Neural progenitor cell (in vitro differentiated cells): ENCODE measurements at regions not wholly inside any gene's neighbourhood (a gene's known extent, or its start where the extent isn't known, plus 50 kb on each side); places are given as distances from the start of the nearest gene placed in this dataset.

Experiments
- DNase-seq: peaks from one replicate; pipeline ENCODE4 v3.0.0-alpha.2; 2016; ENCODE audit warnings: low spot score
- H2AFZ ChIP-seq: fragments of 200-600 bp; sonication (generic); replicated peaks from 2 replicates; pipeline ENCODE4 v1.6.1; 2016; ENCODE audit warnings: antibody characterized with exemption
- H3F3A ChIP-seq: fragments of 200-600 bp; sonication (generic); 2 replicates; pipeline ENCODE4 v1.6.1; 2016; ENCODE audit warnings: antibody characterized with exemption, low read depth
- H3K27ac ChIP-seq: fragments of 200-600 bp; sonication (generic); 2 replicates; pipeline ENCODE4 v1.5.1; 2016; ENCODE audit warnings: mild to moderate bottlenecking
- H3K27me3 ChIP-seq: fragments of 200-600 bp; sonication (generic); 2 replicates; pipeline ENCODE4 v1.6.1; 2016; ENCODE audit warnings: mild to moderate bottlenecking, moderate library complexity
- H3K36me3 ChIP-seq: fragments of 200-600 bp; sonication (generic); 2 replicates; pipeline ENCODE4 v1.5.1; 2016
- H3K4me1 ChIP-seq: fragments of 200-600 bp; sonication (generic); 2 replicates; pipeline ENCODE4 v1.6.1; 2016; ENCODE audit warnings: mixed run types
- H3K4me2 ChIP-seq: fragments of 200-600 bp; sonication (generic); 2 replicates; pipeline ENCODE4 v1.6.1; 2016
- H3K4me3 ChIP-seq: fragments of 200-600 bp; sonication (generic); 2 replicates; pipeline ENCODE4 v1.5.1; 2016
- H3K79me2 ChIP-seq: fragments of 200-600 bp; sonication (generic); 2 replicates; pipeline ENCODE4 v1.6.1; 2016; ENCODE audit warnings: low read depth
- H3K9ac ChIP-seq: fragments of 200-600 bp; sonication (generic); 2 replicates; pipeline ENCODE4 v1.6.1; 2016
- H3K9me3 ChIP-seq: fragments of 200-600 bp; sonication (generic); 2 replicates; pipeline ENCODE4 v1.5.1; 2016; ENCODE audit warnings: low read depth
- H4K20me1 ChIP-seq: fragments of 200-600 bp; sonication (generic); 2 replicates; pipeline ENCODE4 v1.6.1; 2016; ENCODE audit warnings: low read depth
- H3K27ac Mint-ChIP-seq: 3 replicates; pipeline ENCODE4 v1.8.0; 2021; ENCODE audit warnings: mixed read lengths
- H3K27me3 Mint-ChIP-seq: 2 replicates; pipeline ENCODE4 v1.8.0; 2022; ENCODE audit warnings: low read depth, mild to moderate bottlenecking, inconsistent platforms, moderate library complexity, mixed read lengths; ENCODE audit not compliant: insufficient read depth
- H3K36me3 Mint-ChIP-seq: 3 replicates; pipeline ENCODE4 v1.8.0; 2021; ENCODE audit warnings: mixed read lengths
- H3K4me1 Mint-ChIP-seq: 3 replicates; pipeline ENCODE4 v1.8.0; 2021; ENCODE audit warnings: mixed read lengths
- H3K4me3 Mint-ChIP-seq: 3 replicates; pipeline ENCODE4 v1.8.0; 2021; ENCODE audit warnings: mild to moderate bottlenecking, moderate library complexity, mixed read lengths
- H3K9me3 Mint-ChIP-seq: 3 replicates; pipeline ENCODE4 v1.8.0; 2020; ENCODE audit warnings: mixed read lengths
- CTCF ChIP-seq: fragments of 200-600 bp; sonication (generic); IDR thresholded peaks from 2 replicates; pipeline ENCODE4 v1.5.1; 2017; ENCODE audit warnings: antibody characterized with exemption, mild to moderate bottlenecking
- EZH2 ChIP-seq: fragments of 200-600 bp; sonication (generic); IDR thresholded peaks from 2 replicates; pipeline ENCODE4 v1.6.1; 2017; ENCODE audit warnings: antibody characterized with exemption, mild to moderate bottlenecking, moderate library complexity
- EZH2phosphoT487 ChIP-seq: fragments of 200-600 bp; sonication (generic); IDR thresholded peaks from 2 replicates; pipeline ENCODE4 v1.6.1; 2017; ENCODE audit warnings: antibody characterized with exemption

- Histone ChIP-seq H3F3A (no peaks in the 10 kb centered on the region), H2AFZ (no peak overlapping the region), H3K4me3 (no peak overlapping the region), H4K20me1 (no peaks in the 10 kb centered on the region), H3K27me3 (no peaks in the 10 kb centered on the region), H3K9me3 (no peaks in the 10 kb centered on the region), H3K79me2 (no peaks in the 10 kb centered on the region), H3K27ac (no peak overlapping the region), H3K4me2 (no peak overlapping the region), H3K4me1 (no peaks in the 10 kb centered on the region), H3K36me3 (no peaks in the 10 kb centered on the region), H3K9ac (no peak overlapping the region)
- H3K27ac Mint-ChIP-seq: no peak overlapping the region
- peaks cover 19% of the 10 kb centered on the region for H3K9me3 Mint-ChIP-seq
- TF ChIP-seq CTCF (no peak), EZH2 (no peak), EZH2phosphoT487 (no peak)
- DNase-seq: no peak
- no peak overlapping the region for H3K4me3 Mint-ChIP-seq
- peaks cover 8% of the 10 kb centered on the region for H3K27me3 Mint-ChIP-seq
- peaks cover 2% of the 10 kb centered on the region for H3K36me3 Mint-ChIP-seq
- H3K4me1 Mint-ChIP-seq: peaks cover 4% of the 10 kb centered on the region
These were observed 125.0 kb upstream of the CCND2 start for GRCh38 chr12:4148418-4149056.

GRCh38 chr12:4147031-4147481, 126.5 kb upstream of the CCND2 start:
- no peak overlapping the region for H3K27ac Mint-ChIP-seq
- H3K4me1 Mint-ChIP-seq: peaks cover 4% of the 10 kb centered on the region
- peaks cover 2% of the 10 kb centered on the region for H3K36me3 Mint-ChIP-seq
- DNase-seq: no peak
- peaks cover 8% of the 10 kb centered on the region for H3K27me3 Mint-ChIP-seq
- no peaks in the 10 kb centered on the region for H3K36me3 ChIP-seq
- TF ChIP-seq CTCF (no peak), EZH2 (no peak), EZH2phosphoT487 (no peak)
- no peaks in the 10 kb centered on the region for H3F3A ChIP-seq
- H3K27me3 ChIP-seq: no peaks in the 10 kb centered on the region
- no peak overlapping the region for H3K9ac ChIP-seq
- no peaks in the 10 kb centered on the region for H3K9me3 ChIP-seq
- H4K20me1 ChIP-seq: no peaks in the 10 kb centered on the region
- no peaks in the 10 kb centered on the region for H3K4me1 ChIP-seq
- H3K4me3 Mint-ChIP-seq: no peak overlapping the region
- no peak overlapping the region for H2AFZ ChIP-seq
- H3K9me3 Mint-ChIP-seq: peaks cover 19% of the 10 kb centered on the region
- no peaks in the 10 kb centered on the region for H3K79me2 ChIP-seq
- H3K27ac ChIP-seq: no peak overlapping the region
- H3K4me2 ChIP-seq: no peak overlapping the region
- no peak overlapping the region for H3K4me3 ChIP-seq

GRCh38 chr12:4145990-4146859, 127.3 kb upstream of the CCND2 start:
- no peaks in the 10 kb centered on the region for H4K20me1 ChIP-seq
- H3K4me2 ChIP-seq: no peak overlapping the region
- no peaks in the 10 kb centered on the region for H3K36me3 ChIP-seq
- Mint-ChIP-seq H3K4me3 (no peak overlapping the region), H3K36me3 (peaks cover 2% of the 10 kb centered on the region), H3K9me3 (peaks cover 17% of the 10 kb centered on the region), H3K27me3 (peaks cover 10% of the 10 kb centered on the region), H3K27ac (no peak overlapping the region), H3K4me1 (peaks cover 8% of the 10 kb centered on the region)
- H3K9ac ChIP-seq: no peak overlapping the region
- H3K79me2 ChIP-seq: no peaks in the 10 kb centered on the region
- no peaks in the 10 kb centered on the region for H3K9me3 ChIP-seq
- H3K4me3 ChIP-seq: no peak overlapping the region
- H3K4me1 ChIP-seq: peaks cover 1% of the 10 kb centered on the region
- no peak for DNase-seq
- TF ChIP-seq EZH2 (no peak), EZH2phosphoT487 (no peak), CTCF (no peak)
- no peak overlapping the region for H3K27ac ChIP-seq
- H3K27me3 ChIP-seq: no peaks in the 10 kb centered on the region
- no peak overlapping the region for H2AFZ ChIP-seq
- H3F3A ChIP-seq: peaks cover 2% of the 10 kb centered on the region
